ENCODE measurements at regions not wholly inside any gene's neighbourhood (a gene's known extent, or its start where the extent isn't known, plus 50 kb on each side); places are given as distances from the start of the nearest gene placed in this dataset.

DNA sequence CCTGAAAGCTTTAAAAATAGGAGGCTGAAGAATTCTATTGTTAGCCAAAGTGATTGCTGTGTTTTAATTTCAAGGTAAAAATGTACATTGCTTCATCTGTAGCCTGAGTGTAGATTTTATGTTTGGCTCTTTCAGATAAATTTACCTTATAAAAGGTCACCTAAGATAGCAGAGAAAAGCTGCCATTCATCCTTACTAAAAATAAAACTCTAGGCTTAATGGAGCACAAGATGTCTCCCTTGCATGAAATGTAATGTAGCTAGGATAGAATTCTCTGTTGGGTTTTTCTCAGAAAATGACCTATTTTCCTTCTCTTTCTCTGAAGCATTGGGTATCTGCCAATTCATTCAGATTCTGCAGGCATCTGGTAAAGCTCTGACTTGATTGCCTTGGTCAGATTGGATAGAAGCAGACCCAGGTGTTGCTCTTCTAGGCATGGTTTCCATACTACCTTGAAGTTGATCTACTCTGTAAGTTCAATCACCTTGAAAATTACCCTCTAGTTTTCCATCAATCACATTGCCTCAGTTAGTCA lies 176.6 kb upstream of the GORAB start:
- ATAC-seq (no peak), DNase-seq (ENCODE audit: low spot score) (no peak)
- no peaks in the 10 kb centered on the region for H3K4me1 Mint-ChIP-seq (ENCODE audit: low read depth in 2 of 2)
- H3K27me3 Mint-ChIP-seq = peaks cover 0 to 10% of the 10 kb centered on the region in 2 donors
- H3K4me3 Mint-ChIP-seq = no peak overlapping the region
- no peak overlapping the region for H3K27ac Mint-ChIP-seq
- peaks cover 4% of the 10 kb centered on the region for H3K36me3 Mint-ChIP-seq
- no peaks in the 10 kb centered on the region for H3K9me3 Mint-ChIP-seq

DNA sequence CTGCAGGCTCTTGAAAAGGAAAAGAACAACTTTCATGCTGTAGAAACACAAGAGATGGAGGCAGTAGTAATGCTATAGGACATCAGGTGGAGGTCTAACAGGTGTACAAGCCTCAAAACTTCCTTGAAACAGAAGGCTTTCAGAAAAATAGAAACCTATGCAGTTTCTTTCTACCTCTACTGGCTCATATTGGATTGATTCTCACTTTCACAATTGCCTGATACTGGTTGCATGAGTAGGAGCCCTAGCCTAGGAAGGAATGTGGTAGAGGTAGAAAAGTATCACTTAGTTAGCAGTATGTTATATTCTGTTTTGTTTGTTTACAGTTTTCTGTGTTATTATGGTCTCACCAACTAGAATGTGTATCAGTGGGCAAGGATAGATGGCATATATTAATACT lies 175.4 kb upstream of the GORAB start:
- H3K27ac Mint-ChIP-seq = no peak overlapping the region
- ATAC-seq = no peak
- no peaks in the 10 kb centered on the region for H3K9me3 Mint-ChIP-seq

DNA sequence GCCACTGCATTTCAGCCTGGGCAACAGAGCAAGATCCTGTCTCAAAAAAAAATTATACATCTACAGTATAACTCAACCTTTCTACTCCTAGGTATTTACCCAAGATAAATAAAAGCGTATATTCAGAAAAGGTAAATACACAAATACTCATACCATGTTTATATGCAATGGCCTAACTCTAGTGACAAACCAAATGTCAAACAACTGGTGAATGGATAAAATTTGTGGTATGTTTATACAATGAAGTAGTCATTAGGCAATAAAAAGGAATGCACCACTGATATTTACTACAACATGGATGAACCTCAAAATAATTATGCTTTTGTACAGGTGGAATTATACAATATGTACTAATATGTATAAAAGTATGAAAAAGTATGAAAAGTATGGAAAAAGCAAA lies 174.2 kb upstream of the GORAB start:
- no peaks in the 10 kb centered on the region for H3K9me3 Mint-ChIP-seq
- no peak for ATAC-seq
- H3K4me3 Mint-ChIP-seq = no peak overlapping the region

More for the DNA sequence above, 175.4 kb upstream of the GORAB start:
- Mint-ChIP-seq H3K4me3 (no peak overlapping the region), H3K36me3 (peaks cover 4% of the 10 kb centered on the region), H3K27me3 (peaks cover 0 to 10% of the 10 kb centered on the region in 2 donors), H3K4me1 (ENCODE audit: low read depth in 2 of 2) (no peaks in the 10 kb centered on the region)
- no peak for DNase-seq (ENCODE audit: low spot score)

DNA sequence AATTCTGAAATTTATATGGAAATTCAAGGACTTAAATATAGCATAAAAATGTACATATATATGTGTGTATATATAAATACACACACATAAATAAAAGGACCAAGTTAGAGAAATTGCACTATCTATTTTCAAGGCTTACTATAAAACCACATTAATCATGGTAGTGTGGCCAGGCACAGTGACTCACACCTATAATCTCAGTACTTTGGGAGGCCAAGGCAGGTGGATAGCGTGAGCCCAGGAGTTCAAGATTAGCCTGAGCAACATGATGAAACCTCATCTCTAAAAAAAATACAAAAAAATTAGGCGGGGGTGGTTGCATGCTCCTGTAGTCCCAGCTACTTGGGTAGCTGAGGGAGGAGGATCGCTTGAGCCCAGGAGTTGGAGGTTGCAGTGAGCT lies 171.4 kb upstream of the GORAB start:
- Mint-ChIP-seq H3K4me3 (no peak overlapping the region), H3K9me3 (peaks cover 9% of the 10 kb centered on the region), H3K4me1 (ENCODE audit: low read depth in 2 of 2) (no peaks in the 10 kb centered on the region), H3K27me3 (peaks cover 0 to 10% of the 10 kb centered on the region in 2 donors), H3K36me3 (peaks cover 4% of the 10 kb centered on the region), H3K27ac (no peak overlapping the region)
- no peak for ATAC-seq
- no peak for DNase-seq (ENCODE audit: low spot score)

More for the DNA sequence above, 174.2 kb upstream of the GORAB start:
- Mint-ChIP-seq H3K4me1 (ENCODE audit: low read depth in 2 of 2) (no peaks in the 10 kb centered on the region), H3K27me3 (peaks cover 0 to 10% of the 10 kb centered on the region in 2 donors), H3K27ac (no peak overlapping the region), H3K36me3 (peaks cover 4% of the 10 kb centered on the region)
- no peak for DNase-seq (ENCODE audit: low spot score)

DNA sequence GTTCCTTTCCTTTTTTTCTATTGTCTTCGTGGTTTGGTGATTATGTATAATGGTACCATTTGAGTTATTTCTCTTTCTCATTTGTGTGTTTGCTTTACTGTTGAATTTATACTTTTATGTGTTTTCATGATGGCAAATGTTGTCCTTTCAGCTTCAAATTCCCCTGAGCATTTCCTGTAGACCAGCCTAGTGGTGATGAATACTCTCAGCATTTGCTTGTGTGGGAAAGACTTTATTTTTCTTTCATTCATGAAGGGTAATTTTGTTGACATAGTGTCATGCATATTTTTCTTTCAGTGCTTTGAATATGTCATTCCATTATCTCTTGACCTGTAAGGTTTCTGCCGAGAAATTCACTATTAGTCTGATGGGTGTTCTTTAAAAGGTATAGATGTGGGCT lies 166.6 kb upstream of the GORAB start:
- no peak for ATAC-seq
- Mint-ChIP-seq H3K4me3 (no peak overlapping the region), H3K27me3 (peaks cover 0 to 27% of the 10 kb centered on the region in 2 donors), H3K9me3 (peaks cover 12% of the 10 kb centered on the region), H3K27ac (no peak overlapping the region), H3K36me3 (peaks cover 8% of the 10 kb centered on the region), H3K4me1 (ENCODE audit: low read depth in 2 of 2) (no peaks in the 10 kb centered on the region)
- no peak for DNase-seq (ENCODE audit: low spot score)

DNA sequence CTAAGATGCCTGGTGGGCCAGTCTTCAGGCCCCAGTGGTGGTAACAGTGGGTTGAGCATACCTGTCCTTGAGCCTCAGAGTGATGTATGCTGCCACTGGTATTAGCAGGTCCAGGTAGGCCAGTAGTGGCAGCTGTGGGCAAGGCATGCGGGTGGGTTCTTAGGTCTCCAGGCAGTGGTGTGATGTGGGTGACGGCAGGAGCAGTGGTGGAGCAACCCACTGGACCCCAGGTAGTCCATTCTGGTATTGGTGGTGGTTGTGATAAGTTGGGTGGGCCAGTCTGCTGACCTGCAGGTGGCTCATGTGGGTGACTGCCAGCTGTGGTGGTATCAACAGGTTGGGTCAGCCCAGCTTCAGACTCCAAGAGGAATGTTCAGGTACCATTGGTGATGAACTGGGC lies 165.0 kb upstream of the GORAB start:
- H3K36me3 Mint-ChIP-seq = peaks cover 8% of the 10 kb centered on the region
- H3K4me1 Mint-ChIP-seq (ENCODE audit: low read depth in 2 of 2) = no peaks in the 10 kb centered on the region
- ATAC-seq (no peak), DNase-seq (ENCODE audit: low spot score) (no peak)
- no peak overlapping the region for H3K4me3 Mint-ChIP-seq
- H3K27me3 Mint-ChIP-seq = peaks cover 0 to 27% of the 10 kb centered on the region in 2 donors
- H3K9me3 Mint-ChIP-seq = peaks cover 12% of the 10 kb centered on the region
- no peak overlapping the region for H3K27ac Mint-ChIP-seq

DNA sequence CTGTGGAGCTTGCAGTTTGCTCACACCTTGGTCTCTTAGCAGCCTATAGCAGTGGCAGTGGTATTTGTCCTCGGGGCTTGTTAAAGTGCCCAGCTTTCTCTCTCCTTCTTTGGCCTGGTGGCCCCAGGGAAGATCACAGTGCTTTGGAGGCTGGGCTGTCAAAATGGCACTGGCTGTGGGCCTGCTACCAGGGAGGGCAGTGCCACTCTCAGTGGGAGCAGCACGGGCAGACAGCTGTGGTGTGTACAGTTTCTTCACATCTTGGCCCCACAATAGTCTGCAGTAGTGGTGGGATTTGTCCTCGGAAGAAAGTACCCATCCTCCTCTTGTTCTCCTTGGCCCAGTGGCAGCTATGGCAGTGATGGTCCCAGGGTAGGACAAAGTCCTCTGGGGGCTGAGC lies 164.4 kb upstream of the GORAB start:
- Mint-ChIP-seq H3K4me1 (ENCODE audit: low read depth in 2 of 2) (no peaks in the 10 kb centered on the region), H3K27ac (no peak overlapping the region)
- DNase-seq (ENCODE audit: low spot score) = no peak

DNA sequence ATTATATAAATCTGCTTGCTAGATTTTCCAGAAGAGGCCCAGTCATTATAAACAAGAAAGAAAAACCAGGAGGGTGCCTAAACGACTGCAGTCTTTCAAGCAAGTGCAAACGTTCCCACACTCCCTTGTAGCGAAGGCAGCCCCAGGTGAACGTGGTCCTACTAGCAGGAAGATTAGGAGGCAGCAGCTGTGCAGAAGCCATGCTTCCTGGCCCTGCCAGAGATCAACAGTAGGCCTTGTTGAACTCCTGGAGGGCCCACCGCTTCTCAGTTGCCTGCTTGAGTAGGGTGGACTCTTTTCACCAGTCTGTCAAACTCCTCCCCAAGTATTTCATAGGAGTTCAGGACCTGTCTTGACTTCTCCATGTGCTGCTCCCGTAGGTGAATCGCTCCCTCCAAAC lies 163.0 kb upstream of the GORAB start:
- DNase-seq (ENCODE audit: low spot score) (no peak), ATAC-seq (no peak)
- Mint-ChIP-seq H3K9me3 (peaks cover 11% of the 10 kb centered on the region), H3K4me3 (no peak overlapping the region), H3K36me3 (peaks cover 8% of the 10 kb centered on the region), H3K4me1 (ENCODE audit: low read depth in 2 of 2) (no peaks in the 10 kb centered on the region), H3K27me3 (peaks cover 0 to 27% of the 10 kb centered on the region in 2 donors), H3K27ac (no peak overlapping the region)

More for the DNA sequence above, 164.4 kb upstream of the GORAB start:
- ATAC-seq = no peak
- Mint-ChIP-seq H3K27me3 (peaks cover 0 to 27% of the 10 kb centered on the region in 2 donors), H3K9me3 (peaks cover 12% of the 10 kb centered on the region), H3K36me3 (peaks cover 8% of the 10 kb centered on the region), H3K4me3 (no peak overlapping the region)

DNA sequence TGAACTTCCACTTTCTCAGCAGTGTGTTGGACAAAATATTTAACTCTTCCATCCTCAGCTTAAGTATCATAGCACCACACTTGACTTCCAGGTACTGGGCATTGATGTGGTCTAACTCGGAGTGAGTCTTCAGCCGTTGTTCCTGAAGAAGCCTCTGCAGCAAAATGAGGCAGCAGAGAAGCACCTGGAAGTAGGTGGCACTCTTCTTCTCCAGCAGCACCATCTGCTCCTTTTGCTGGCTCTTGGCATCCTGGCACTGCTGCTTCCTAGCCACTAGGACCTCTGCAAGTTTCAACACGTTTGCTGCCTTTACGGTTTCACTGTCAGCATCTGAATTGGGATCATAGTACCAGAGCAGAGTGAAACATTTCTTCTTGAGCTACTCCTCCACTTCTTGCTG lies 162.5 kb upstream of the GORAB start:
- peaks cover 8% of the 10 kb centered on the region for H3K9me3 Mint-ChIP-seq
- no peaks in the 10 kb centered on the region for H3K4me1 Mint-ChIP-seq (ENCODE audit: low read depth in 2 of 2)
- H3K4me3 Mint-ChIP-seq = no peak overlapping the region
- peaks cover 0 to 27% of the 10 kb centered on the region in 2 donors for H3K27me3 Mint-ChIP-seq
- DNase-seq (ENCODE audit: low spot score) = no peak
- H3K36me3 Mint-ChIP-seq = peaks cover 8% of the 10 kb centered on the region
- no peak for ATAC-seq
- H3K27ac Mint-ChIP-seq = no peak overlapping the region

DNA sequence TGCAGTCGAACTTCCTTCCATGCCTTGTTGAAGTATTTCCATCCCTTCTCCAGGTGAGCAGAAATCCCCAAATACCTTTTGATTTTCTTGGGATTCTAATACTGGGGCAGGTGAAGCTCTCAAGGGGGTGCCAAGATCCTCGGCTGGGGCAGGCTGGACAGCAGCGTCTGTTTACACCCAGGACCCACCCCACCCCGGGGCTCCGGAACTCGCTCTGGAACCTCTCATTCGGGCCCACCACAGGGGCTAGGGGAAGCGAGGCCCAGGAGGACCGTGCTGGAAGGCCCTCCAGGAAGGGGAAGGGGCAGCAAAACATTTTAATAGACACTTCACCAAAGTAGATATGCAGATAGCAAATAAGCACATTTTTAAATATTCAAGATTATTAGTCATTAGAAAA lies 161.9 kb upstream of the GORAB start:
- no peak overlapping the region for H3K27ac Mint-ChIP-seq
- H3K4me1 Mint-ChIP-seq (ENCODE audit: low read depth in 2 of 2) = no peaks in the 10 kb centered on the region
- H3K27me3 Mint-ChIP-seq = peaks cover 0 to 22% of the 10 kb centered on the region in 2 donors
- H3K36me3 Mint-ChIP-seq = peaks cover 8% of the 10 kb centered on the region
- DNase-seq (ENCODE audit: low spot score) (no peak), ATAC-seq (no peak)
- H3K9me3 Mint-ChIP-seq = peaks cover 3% of the 10 kb centered on the region
- no peak overlapping the region for H3K4me3 Mint-ChIP-seq

DNA sequence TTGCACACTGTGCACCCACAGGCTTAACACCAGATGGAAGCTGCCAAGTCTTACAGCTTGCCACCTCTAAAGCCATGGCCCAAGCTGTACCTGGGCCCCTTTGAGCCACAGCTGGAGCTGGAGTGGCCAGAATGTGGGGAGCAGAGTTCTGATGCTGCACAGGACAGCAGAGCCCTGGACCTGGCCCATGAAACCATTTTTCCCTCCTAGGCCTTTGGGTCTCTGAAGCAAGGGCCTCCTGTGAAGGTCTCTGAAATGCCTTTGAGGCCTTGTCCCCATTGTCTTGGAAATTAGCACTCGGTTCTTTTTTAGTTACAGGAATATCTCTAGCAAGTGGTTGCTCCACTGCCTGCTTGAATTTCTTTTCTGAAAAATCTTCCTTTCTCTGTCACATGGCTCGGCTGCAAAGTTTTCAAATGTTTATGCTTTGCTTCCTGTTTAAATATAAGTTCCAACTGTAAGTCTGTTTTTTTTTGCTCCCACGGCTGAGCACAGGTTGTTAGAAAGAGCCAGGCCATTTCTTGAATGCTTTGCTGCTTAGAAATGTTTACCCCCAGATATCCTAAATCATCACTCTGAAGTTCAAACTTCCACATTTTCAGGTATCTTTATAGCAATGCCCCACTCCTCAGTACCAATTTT lies 156.8 kb upstream of the GORAB start:
- H3K27me3 Mint-ChIP-seq = no peaks in the 10 kb centered on the region
- H3K4me3 Mint-ChIP-seq = no peak overlapping the region
- no peak overlapping the region for H3K27ac Mint-ChIP-seq
- no peaks in the 10 kb centered on the region for H3K9me3 Mint-ChIP-seq
- DNase-seq (ENCODE audit: low spot score) (no peak), ATAC-seq (no peak)
- no peaks in the 10 kb centered on the region for H3K4me1 Mint-ChIP-seq (ENCODE audit: low read depth in 2 of 2)
- H3K36me3 Mint-ChIP-seq = no peaks in the 10 kb centered on the region

DNA sequence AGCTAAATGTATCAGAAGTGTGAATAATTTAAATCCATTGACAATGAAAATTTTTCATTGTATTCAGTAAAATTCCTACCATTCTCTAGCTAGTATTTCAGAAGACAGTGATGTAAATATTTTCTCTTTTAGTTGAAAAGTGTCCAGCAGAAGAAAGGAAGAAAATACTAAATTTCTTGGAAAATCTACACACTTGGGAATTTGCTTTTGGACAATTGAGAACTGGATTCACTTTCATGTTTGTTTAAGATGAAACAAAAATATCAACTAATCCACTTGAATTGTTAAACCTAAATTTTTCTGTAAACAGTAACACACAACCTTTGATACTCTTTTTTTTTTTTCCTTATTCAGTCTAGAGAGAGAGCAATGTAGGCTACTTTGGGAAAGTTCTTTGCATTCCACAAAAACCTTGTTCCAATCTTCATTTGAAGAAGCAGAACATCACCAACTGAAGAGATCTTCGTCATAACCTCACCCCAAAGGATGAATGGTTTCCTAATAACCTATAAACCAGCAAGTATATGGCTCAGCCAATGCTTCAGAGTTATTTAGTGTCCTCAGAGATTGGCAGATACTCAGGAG lies 155.1 kb upstream of the GORAB start:
- DNase-seq (ENCODE audit: low spot score) (no peak), ATAC-seq (no peak)
- no peak overlapping the region for H3K4me3 Mint-ChIP-seq
- H3K27me3 Mint-ChIP-seq = peaks cover 0 to 3% of the 10 kb centered on the region in 2 donors
- no peaks in the 10 kb centered on the region for H3K9me3 Mint-ChIP-seq
- no peak overlapping the region for H3K27ac Mint-ChIP-seq
- no peaks in the 10 kb centered on the region for H3K4me1 Mint-ChIP-seq (ENCODE audit: low read depth in 2 of 2)
- no peaks in the 10 kb centered on the region for H3K36me3 Mint-ChIP-seq

DNA sequence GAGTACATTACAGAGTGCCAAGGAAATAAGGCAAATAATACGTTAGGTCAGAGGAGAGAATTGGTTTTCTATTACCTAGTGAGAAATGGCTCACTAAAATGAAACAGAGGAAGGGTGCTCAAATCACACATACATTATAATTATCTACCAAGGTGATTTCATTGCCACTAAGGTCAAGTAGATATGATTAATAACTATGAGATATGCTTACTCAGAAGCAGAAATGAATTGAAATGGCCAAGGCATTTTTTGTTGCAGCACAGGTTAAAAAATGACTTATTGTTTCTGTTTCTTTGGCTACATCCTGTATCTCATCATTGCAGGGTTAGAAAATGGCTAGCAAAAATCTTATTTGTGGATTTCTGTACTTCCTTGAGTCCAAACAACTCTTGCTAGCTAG lies 154.5 kb upstream of the GORAB start:
- no peak for DNase-seq (ENCODE audit: low spot score)
- Mint-ChIP-seq H3K27me3 (peaks cover 0 to 7% of the 10 kb centered on the region in 2 donors), H3K27ac (no peak overlapping the region), H3K4me3 (no peak overlapping the region), H3K36me3 (no peaks in the 10 kb centered on the region), H3K4me1 (ENCODE audit: low read depth in 2 of 2) (no peaks in the 10 kb centered on the region), H3K9me3 (no peaks in the 10 kb centered on the region)
- ATAC-seq = no peak

DNA sequence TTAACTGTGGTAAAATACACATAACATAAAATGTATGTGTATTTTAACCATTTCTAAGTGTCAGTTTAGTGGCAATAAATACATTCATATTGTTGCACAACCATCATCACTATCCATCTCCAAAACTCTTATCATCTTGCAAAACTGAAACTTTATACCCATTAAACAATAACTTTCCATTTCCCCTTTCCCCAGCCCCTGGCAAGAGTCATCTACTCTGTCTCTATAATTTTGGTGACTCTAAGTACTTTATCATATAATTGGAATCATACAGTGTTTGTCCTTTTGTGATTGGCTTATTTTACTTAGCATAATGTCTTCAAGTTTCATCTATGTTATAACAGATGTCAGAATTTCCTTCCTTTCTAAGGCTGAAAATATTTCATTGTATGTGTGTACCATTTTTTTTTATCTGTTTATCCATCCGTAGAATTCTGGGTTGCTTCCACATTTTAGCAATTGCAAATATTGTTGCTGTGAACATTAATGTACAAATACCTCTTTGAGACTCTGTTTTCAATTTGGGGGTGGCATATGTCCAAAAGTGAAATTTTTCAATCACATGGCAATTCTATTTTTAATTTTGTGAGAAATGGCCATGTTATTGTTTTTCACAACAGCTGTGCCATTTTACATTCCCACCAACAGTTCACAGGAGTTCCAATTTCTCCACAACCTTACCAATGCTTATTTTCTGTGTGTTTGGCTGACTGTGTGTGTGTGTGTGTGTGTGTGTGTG lies 153.9 kb upstream of the GORAB start:
- DNase-seq (ENCODE audit: low spot score) (no peak), ATAC-seq (no peak)
- H3K9me3 Mint-ChIP-seq = no peaks in the 10 kb centered on the region
- no peaks in the 10 kb centered on the region for H3K4me1 Mint-ChIP-seq (ENCODE audit: low read depth in 2 of 2)
- no peak overlapping the region for H3K27ac Mint-ChIP-seq
- no peaks in the 10 kb centered on the region for H3K36me3 Mint-ChIP-seq
- H3K27me3 Mint-ChIP-seq = peaks cover 0 to 9% of the 10 kb centered on the region in 2 donors
- no peak overlapping the region for H3K4me3 Mint-ChIP-seq

All from natural killer cell treated with Interleukin-12 subunit alpha and Interleukin-12 subunit beta and Interleukin-15 and Interleukin-18, amount 100 ng/mL, for 72 hours (primary cell).